Transverse colon (tissue), 3 donors: ENCODE measurements at regions not wholly inside any gene's neighbourhood (a gene's known extent, or its start where the extent isn't known, plus 50 kb on each side); places are given as distances from the start of the nearest gene placed in this dataset.

Experiments used
- POLR2A ChIP-seq: fragments of 450-650 bp; IDR thresholded peaks from one replicate; pipeline ENCODE4 v1.6.1; 2016; ENCODE audit warnings: antibody characterized with exemption, mild to moderate bottlenecking, moderate library complexity
- TF ChIP-seq, protein P1 (sequence below), 5 experiments: fragments of 200-600 bp in 3 of 5; fragments of 450-650 bp in 2 of 5; sonication (generic) in 3 of 5; IDR thresholded peaks; 1 replicate in 2 of 5; 2 replicates in 3 of 5; pipeline ENCODE4 v1.5.1; 2016 to 2017; ENCODE audit warnings: antibody characterized with exemption in 5 of 5, inconsistent platforms in 3 of 5, mild to moderate bottlenecking in 2 of 5, moderate library complexity in 1 of 5

- TF ChIP-seq, protein P1, sequence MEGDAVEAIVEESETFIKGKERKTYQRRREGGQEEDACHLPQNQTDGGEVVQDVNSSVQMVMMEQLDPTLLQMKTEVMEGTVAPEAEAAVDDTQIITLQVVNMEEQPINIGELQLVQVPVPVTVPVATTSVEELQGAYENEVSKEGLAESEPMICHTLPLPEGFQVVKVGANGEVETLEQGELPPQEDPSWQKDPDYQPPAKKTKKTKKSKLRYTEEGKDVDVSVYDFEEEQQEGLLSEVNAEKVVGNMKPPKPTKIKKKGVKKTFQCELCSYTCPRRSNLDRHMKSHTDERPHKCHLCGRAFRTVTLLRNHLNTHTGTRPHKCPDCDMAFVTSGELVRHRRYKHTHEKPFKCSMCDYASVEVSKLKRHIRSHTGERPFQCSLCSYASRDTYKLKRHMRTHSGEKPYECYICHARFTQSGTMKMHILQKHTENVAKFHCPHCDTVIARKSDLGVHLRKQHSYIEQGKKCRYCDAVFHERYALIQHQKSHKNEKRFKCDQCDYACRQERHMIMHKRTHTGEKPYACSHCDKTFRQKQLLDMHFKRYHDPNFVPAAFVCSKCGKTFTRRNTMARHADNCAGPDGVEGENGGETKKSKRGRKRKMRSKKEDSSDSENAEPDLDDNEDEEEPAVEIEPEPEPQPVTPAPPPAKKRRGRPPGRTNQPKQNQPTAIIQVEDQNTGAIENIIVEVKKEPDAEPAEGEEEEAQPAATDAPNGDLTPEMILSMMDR (IDR thresholded peaks at IDR 0.05) = no peak
- no peak for TF ChIP-seq POLR2A
Observed at GRCh38 chr5:171577042-171577758, 157.8 kb downstream of the FGF18 start.
